Right renal pelvis (tissue), 4 donors: ENCODE measurements at regions not wholly inside any gene's neighbourhood (a gene's known extent, or its start where the extent isn't known, plus 50 kb on each side); places are given as distances from the start of the nearest gene placed in this dataset.

ENCODE experiments used
- DNase-seq, 4 donors: peaks; one replicate each; pipeline ENCODE4 v3.0.0-alpha.2; 2013; ENCODE audit warnings: low read depth in 4 of 4, low spot score in 3 of 4, missing footprints in 1 of 4

DNA sequence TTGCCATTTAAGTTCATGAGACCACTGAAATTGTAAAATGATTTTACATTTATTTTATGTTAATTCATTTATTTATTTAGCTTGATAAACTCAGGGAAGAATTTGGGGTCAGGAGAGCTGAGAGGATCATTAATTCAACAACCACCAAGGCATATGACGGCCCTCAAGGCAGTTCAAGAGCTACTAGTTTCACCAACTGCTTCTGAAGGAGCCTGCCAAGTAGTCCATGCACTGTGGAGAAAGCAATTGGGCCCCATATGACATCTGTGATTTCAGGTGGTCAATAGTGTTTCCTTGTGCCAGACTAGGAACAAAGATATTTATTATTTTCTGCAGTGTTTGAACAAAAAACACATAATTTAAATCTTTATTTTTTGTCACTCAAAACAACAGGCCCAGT lies 236.4 kb downstream of the CASP12 start:
- no peak for DNase-seq

DNA sequence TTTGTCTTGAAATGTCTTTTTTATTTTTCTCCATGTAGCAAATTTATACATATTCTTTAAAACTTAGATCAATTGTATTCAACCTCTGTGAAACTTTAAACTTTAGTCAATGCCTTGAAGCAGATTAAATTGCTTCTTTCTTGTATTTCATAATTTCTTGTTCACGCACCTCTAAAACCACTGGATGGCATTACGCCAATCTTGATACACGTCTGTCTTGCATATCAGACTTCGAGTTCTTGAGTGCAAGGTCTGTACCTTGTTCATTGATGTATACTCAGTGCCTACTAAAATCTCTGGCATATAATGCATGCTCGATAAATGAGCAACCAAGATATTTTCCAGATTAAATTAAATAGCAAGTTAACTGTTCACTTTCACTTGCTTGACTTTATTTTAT lies 236.8 kb downstream of the CASP12 start:
- no peak for DNase-seq

DNA sequence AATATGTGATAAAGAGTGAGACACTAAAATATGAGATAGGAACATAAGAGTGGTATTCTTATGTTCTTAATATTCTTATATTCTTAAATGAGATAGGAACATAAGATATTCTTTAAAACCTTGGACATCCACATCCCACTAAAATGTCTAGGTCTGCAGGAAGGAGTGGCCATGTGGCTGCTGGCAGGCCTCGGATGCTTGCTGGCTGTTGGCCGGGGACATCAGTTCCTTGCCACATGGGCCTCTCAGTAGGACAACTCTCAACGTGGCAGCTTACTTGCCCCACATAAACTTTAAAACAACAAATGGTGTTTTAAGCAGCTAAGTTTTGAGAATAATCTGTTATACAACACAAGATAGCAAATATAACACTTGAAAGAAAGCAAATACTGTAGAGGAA lies 240.1 kb downstream of the CASP12 start:
- DNase-seq = no peak

DNA sequence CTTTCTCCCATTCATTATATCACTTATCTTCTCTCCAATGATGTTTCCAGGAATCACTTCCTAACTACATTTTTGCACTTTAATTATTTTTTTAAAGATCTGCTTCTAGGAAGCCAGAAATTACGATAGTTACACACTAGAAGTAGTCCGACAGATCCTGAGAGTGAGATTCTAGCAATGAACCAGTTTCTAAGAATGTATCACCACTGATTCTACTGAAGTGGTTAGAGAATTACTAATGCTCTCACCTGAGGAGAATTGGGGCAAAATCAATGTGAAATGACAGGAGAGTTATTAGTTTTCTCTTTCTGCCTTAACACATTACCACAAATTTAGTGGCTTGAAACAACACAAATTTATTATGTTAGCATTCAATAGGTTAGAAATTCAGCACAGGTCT lies 241.2 kb downstream of the CASP12 start:
- no peak for DNase-seq

DNA sequence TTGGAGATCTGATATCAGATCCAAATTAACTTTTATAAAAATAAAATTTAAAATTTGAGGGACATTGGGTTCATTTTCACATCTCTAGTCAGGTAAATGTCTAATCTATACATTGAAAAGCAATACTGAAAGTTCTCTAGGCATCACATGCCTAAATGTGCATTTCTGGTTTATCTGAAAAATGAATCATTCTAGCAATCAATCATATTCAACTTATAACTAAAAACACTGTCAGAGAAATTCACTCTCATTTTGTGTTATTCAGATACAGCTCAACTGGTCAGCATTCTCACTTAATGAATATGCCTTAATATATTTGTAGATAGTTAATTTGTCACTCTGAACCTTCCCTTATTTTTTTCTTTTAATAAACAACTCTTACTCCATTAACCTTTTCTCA lies 243.2 kb downstream of the CASP12 start:
- DNase-seq = no peak

DNA sequence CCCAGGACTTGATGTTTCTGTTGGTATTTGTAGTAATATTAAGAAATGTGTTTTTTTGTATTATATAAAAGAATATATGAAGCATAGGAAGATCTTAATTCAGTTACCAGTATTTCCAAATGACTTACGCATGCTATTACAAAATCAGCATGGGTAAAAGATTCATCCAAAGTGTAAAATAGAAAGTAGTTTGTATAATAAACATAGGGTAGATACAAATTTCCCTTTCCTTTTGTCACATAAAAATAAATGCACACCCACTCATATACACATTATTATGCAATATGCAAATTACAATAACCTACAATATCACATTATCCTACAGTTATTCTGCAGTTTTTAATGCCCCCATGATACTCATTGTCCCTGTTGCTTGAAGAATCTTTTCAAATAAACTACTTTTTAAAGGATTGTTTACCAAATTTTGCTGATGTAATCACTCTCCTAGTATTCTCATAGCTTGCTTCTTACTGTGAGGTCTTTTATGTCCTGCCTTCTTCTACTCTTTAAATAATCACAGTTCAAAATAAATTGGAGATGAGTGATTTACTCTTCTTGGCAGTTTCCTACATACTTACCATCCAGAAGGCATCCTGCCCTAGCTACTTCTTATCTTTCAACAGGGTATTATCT lies 244.0 kb downstream of the CASP12 start:
- DNase-seq = no peak

DNA sequence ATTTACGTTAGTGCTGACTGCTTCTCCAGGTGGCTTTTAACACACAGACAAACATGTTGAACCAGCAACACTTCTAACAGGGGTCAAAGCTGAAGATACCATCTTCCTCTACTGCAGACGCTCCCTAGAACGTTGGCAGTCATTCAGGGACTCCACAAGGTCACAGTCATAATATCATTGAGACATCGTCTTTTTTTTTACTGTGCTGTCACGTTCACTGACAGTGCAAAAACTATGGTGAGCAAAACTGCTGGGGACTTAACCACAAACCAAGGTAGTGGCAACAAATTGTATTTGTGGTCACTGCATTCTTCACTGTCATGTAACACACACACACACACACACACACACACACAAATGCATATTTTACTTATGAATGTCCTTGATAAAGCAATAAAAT lies 244.9 kb downstream of the CASP12 start:
- DNase-seq = no peak

DNA sequence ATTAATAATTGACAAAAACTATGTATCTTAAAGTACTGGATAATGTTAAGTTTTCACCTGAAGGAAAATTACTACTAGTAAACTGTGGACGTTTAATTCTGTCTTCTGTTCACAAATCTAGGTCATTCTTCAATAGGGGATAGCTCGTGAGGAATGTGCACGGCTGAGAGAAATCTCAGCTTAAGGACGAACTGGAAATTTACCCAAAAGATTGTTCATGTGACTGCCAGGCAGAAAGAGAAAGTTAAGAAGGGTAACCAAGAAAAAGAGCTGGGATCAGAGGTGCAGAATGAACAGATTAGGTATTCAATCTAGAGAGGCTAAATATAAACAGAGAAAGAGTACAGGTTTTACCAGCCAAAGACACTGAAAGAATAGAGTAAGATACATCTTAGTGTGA lies 245.3 kb downstream of the CASP12 start:
- no peak for DNase-seq

DNA sequence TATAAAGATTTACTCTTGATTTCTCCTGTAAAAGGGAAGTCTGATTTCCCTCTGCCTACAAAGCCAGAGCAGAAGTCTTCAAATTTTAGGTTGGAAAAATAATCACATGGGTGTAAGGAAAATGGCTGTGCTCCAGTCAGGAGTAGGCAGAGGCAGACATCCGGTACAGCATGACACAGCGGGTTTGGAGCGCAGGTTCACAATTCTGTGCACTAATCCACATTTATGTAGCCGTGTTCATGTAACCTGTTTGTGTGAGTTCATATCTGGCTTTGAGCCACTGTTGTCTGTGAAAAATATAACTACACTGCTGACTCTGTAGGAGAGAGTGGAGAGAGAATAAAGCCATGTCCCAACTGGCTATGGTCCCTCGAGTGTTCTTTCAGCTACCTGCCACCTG lies 248.0 kb downstream of the CASP12 start:
- no peak for DNase-seq

DNA sequence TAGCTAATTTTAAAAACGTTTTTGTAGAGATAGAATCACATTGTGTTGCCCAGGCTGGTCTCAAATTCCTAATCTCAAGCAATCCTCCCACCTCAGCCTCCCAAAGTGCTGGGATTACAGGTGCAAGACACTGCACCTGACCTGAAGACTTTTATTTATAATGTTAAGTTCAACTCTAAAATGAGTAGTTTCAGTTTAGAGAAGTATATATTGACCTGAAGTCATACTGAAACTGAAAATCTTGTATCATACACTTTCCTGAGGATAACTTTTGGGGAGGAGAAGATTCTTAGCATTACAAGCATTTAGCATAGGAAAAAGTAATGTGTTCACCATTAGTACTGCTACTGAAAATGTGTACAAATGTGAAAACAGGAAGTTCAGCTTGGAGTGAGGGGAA lies 249.3 kb downstream of the CASP12 start:
- DNase-seq = no peak

DNA sequence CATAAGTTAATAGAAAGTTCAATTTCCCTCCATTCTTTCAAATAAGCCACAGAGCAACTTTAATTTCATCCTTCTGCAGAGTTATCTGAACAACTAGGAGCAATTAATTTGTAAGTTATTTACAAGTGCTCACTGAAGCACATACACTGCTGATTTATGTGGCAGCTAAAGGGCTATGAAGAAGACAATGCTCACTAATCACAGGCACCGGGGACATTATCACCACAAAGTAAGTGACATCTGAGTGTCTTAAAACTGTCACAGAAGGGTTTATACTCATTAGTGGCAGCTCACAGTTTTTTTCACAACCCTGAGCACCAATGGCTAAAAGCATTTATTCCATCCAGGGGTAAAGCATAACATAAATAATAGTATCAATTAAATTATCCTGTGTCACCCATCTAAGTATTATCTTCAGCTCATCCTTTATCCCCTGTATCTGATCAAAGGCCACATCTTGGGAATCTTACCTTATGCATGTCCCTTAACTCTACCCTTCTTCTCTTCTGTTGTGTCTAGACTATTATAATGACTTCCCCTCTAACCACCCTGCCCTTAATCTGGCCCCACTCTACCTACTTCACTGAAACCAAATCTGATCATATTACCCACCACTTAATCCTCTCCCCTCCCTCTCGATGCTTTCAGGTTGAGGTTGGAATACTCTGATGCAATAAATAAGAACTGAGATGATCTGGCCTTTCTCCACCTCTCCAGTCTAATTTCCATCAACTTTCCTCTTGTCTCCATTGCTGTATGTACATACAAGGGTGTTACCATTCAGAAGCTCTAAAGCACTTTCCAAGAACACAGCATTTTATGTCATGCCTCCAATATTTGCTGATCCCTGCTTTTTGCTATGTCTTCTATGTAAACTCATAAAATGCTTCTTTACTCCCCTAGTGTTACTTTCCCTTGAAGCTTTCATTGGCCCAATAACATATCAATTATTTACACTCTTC lies 252.7 kb downstream of the CASP12 start:
- DNase-seq = peak; percentile 18 to 49 (median 20)

DNA sequence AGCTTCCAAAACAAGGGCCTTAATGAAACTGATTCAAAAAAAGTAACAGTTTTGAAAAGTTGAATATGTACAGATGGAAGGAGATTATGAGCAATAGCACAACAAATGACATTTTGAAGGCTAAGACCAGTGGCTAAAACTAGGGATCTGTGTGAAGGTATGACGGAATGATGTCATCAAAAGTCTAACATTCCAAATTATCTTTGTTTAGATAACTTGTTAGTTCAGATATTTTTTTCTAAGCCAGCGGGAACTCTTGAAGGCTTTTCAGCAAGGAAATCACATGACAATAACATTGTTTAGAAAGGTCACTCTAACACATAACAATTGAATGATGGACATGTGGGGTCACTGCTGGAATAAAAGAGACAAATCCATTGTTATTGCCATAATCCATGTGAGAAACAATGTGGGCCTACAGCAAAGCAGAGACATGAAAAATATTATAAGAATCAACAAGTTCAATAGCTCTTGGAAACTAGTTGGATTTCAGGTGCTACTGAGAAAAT lies 260.5 kb downstream of the CASP12 start:
- DNase-seq = no peak

DNA sequence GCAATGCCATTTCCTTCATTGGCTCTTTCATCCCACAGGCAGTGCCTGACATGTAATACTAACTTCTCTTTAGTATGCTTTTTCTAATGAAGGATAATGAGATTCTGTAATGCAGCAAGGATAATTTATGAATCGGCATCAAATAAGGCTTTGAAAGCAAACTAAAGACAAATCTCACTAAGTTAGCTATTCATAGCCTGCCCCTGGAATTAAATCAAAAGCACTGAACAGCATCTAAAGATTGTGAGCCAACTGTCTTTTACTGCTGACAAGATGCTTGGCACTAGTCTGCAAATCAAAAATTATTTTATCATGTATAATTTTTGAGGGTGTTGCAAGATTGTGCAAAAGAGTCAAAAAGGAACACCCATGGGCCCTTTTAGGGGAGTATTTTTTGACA lies 265.0 kb downstream of the CASP12 start:
- DNase-seq = no peak

DNA sequence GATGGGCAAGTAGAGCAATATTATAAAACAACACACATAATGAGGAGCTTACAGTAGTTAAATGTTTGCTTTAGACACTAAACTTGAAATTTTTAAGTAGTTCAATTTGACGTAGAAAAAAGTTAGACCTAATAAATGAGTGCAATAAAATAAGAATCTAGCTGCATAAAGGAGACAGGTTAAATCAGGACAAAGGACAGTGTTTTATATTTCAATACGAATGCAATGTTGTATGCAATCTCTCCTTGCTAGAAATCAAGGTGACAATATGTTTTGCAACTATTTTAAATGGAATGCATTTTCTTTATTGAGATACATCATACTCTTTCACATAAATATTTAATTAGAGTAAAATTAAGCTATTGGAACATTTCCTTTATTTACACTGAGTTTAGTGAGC lies 267.9 kb downstream of the CASP12 start:
- DNase-seq = no peak

DNA sequence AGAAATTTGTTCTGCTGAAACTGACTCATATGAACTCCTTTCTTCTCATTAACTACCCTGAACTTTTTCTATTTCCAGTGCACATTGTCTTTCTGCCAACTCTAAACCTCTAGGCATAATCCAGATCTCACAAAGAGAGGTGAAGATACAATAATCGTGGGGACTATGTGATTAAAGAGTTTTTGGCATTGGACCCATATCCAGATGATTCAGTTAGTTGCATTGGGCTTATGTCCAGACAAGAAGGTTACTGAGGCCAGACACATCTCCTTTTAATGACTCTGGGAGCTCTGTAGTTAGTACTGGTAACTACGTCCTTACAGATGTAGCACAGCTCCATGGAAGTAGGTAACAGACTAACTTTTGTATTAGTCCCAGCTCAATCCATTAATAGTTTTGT lies 273.0 kb downstream of the CASP12 start:
- no peak for DNase-seq

DNA sequence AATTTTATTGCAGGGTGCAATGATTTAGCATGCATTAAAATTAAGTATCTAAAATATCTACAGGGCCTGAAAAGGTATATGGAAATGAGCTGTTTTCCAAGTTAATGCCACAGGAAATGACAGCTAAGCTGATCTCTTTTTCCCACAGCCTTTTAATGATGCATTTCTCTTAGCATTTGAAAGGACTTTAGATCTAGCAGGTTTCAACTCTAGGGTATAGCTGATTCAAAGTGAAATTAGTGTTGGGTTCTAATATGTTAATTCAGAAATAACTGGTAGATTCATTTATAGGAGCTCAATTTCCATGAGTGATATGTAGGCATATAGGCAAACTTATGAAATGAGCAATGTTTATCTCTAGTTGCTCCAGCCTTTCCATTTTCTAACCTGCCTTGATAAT lies 274.2 kb downstream of the CASP12 start:
- no peak for DNase-seq

DNA sequence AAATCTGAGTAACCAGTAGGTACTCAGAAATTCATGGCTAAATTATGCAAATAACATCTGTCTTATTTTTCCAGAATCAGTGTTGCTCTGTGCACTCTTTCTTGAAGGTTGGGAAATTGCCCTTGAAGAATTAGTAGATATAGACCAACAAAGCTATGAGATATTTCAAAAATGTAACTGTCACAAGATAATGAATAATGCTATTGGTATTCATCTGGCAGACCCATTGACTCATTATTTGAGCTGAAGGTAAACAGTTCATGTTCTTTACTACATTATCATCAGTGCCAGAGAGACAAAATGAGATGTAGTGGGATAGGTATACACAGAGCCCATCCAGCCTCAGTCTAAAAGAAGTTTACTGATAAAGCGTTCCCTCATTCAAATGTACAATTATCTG lies 274.7 kb downstream of the CASP12 start:
- DNase-seq = no peak

DNA sequence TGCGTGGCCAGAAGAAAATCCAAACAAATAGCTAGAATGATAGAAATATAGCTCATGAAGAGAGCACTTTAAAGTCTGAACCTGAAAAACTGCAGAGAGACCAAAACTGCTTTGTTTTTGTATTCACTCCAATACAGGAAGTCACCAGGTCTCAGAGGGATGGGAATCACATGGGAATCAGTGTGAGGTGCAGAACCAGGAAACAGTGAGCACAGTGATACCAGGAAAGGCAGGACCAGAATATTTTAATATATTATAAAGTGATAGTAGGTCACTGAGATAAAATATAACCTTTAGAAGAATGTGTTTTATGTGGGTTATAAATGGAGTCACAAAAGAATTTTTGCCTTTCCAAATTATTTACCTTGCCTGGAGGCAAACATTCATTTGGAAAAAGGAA lies 277.3 kb downstream of the CASP12 start:
- DNase-seq = no peak

DNA sequence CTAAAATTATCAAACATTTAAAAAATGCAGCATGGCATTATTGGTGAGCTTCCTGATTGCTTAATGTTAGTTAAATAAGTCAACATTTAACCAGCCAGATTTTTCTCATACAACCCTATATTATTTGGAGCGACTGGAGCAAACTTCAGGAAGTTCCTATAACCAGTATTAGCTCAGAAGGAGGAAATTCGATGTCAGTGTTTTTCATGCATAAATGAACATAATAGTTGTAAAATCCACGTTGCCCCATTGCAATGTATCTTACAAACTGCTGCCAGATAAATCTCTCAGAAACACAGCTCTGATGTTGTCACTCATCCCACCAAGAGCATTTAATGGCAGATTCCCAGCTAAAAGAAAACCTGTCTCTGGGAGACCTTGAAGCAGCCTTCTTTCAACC lies 278.5 kb downstream of the CASP12 start:
- DNase-seq = no peak

DNA sequence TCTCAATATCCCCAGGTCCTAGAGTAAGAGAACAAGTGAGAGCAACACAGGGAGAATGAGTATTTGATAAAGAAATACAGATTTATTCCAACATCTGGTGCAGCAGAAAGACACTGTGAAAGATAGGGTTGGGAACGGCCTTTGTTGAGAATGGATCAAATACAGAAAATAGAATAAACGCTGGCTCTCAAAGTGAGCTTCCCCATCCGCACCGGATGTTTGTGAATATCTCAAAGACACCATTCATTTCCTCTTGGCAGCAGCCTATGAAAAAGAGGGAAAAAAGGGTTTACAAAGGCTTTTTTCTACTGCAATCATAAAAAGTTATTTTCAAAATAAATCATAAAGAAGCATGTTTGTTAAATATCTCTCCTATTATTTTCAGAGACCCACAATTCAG lies 279.3 kb downstream of the CASP12 start:
- DNase-seq = no peak

DNA sequence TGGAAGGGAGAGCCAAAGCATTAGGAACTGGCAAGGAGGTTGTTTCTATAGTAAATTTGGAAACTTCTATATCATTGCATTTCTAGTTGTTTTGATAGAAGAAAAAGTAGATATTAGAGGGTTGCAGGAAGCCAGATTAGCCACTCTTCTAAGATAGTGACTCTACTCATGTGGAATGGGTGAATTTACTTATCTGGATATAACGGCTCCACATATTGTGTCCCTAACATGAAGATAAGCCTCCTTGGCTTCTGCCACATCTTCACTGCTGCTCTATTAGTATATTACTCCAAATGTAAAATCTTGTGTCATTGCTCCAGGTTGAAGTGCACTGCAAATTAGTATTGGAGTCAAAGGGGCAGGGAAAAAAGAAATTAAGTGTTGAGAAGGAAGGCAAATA lies 283.3 kb downstream of the CASP12 start:
- no peak for DNase-seq

DNA sequence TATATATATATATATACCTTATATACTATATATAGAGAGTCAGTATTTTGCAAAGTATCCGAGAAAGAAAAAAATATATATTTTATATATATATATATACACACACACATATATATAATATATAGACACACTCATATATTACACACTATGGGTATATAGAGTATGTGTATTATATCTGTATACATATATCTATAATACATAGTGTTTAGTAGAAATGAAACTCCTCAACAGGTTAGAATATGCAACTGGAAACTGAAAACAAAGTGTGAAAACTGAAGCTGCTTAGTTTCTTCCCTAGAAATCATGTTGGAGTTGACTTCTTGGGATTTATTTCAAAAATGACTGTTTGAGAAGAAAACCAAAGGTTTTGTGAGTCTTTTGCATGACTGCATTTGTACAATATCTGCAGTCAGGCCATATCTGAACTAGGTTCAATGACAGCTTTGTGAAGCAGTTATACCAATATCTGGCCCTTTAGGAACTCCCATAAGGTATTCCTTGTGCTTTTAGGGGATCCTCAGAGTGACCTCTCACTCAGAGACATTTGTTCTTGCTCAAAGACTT lies 284.1 kb downstream of the CASP12 start:
- DNase-seq = no peak
